Parathyroid adenoma (tissue), 2 donors: ENCODE measurements at regions not wholly inside any gene's neighbourhood (a gene's known extent, or its start where the extent isn't known, plus 50 kb on each side); places are given as distances from the start of the nearest gene placed in this dataset.

ENCODE experiments used
- H2AFZ ChIP-seq: fragments of 300-600 bp; sonication (generic); one replicate; pipeline ENCODE4 v1.7.0; 2017; ENCODE audit warnings: antibody characterized with exemption, mild to moderate bottlenecking
- H3K27ac ChIP-seq: fragments of 300-600 bp; sonication (generic); one replicate; pipeline ENCODE4 v1.7.0; 2017
- H3K27me3 ChIP-seq: fragments of 300-600 bp; sonication (generic); one replicate; pipeline ENCODE4 v1.7.0; 2017; ENCODE audit warnings: low read length; ENCODE audit not compliant: control insufficient read depth, insufficient read depth
- H3K36me3 ChIP-seq: fragments of 300-600 bp; sonication (generic); one replicate; pipeline ENCODE4 v1.7.0; 2017; ENCODE audit warnings: low read length; ENCODE audit not compliant: control insufficient read depth, insufficient read depth
- H3K4me1 ChIP-seq: fragments of 300-600 bp; sonication (generic); one replicate; pipeline ENCODE4 v1.7.0; 2017; ENCODE audit warnings: control low read depth
- H3K4me2 ChIP-seq: fragments of 300-600 bp; sonication (generic); one replicate; pipeline ENCODE4 v1.7.0; 2017; ENCODE audit warnings: low read length
- H3K4me3 ChIP-seq: fragments of 300-600 bp; sonication (generic); one replicate; pipeline ENCODE4 v1.7.0; 2017; ENCODE audit warnings: low read depth, low read length
- H3K79me2 ChIP-seq: fragments of 300-600 bp; sonication (generic); one replicate; pipeline ENCODE4 v1.7.0; 2017; ENCODE audit warnings: control low read depth
- H3K9ac ChIP-seq: fragments of 300-600 bp; sonication (generic); one replicate; pipeline ENCODE4 v1.7.0; 2017; ENCODE audit warnings: mild to moderate bottlenecking
- H3K9me3 ChIP-seq: fragments of 300-600 bp; sonication (generic); one replicate; pipeline ENCODE4 v1.7.0; 2017; ENCODE audit warnings: low read length; ENCODE audit not compliant: control insufficient read depth
- CTCF ChIP-seq: fragments of 300-600 bp; sonication (generic); IDR thresholded peaks from one replicate; pipeline ENCODE4 v1.7.0; 2017; ENCODE audit warnings: antibody characterized with exemption, mild to moderate bottlenecking
- donor health status: primary hyperparathyroidism.

GRCh38 chr5:5634817-5635216 lies 212.3 kb downstream of the ICE1 start:
- Histone ChIP-seq H3K9ac (no peak overlapping the region), H3K4me2 (no peak overlapping the region), H3K36me3 (no peaks in the 10 kb centered on the region), H3K4me3 (no peak overlapping the region), H3K9me3 (no peaks in the 10 kb centered on the region), H2AFZ (no peak overlapping the region), H3K27ac (no peak overlapping the region), H3K27me3 (no peaks in the 10 kb centered on the region), H3K79me2 (no peaks in the 10 kb centered on the region), H3K4me1 (no peaks in the 10 kb centered on the region)
- TF ChIP-seq CTCF: no peak

GRCh38 chr5:5633579-5633978 lies 211.1 kb downstream of the ICE1 start:
- Histone ChIP-seq H3K27ac (no peak overlapping the region), H3K4me3 (no peak overlapping the region), H3K9me3 (no peaks in the 10 kb centered on the region), H3K27me3 (no peaks in the 10 kb centered on the region), H2AFZ (no peak overlapping the region), H3K4me1 (no peaks in the 10 kb centered on the region), H3K36me3 (no peaks in the 10 kb centered on the region), H3K79me2 (no peaks in the 10 kb centered on the region), H3K4me2 (no peak overlapping the region), H3K9ac (no peak overlapping the region)
- TF ChIP-seq CTCF: no peak

DNA sequence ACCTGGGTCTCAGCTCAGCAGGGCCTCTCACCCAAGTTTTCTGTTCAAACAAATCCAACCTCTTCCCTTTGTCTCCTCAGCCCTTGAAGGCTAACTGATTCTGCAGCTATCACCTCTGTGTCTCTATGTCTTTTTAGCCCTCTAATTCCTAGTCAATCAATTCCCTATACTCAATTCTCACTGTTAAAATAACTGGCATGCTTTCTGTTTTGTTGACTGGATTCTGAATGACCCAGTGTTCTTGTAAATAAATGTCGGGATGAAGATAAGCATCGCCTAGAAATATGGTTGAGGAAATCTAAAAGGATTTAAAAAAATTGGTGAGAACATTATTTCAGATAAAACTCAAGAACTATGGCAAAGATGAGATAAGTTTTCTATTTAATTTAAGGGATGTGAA lies 210.2 kb downstream of the ICE1 start:
- no peak overlapping the region for H3K9ac ChIP-seq
- H3K4me2 ChIP-seq: no peak overlapping the region
- H3K36me3 ChIP-seq: no peaks in the 10 kb centered on the region
- TF ChIP-seq CTCF: no peak
- H3K27me3 ChIP-seq: no peaks in the 10 kb centered on the region
- H3K27ac ChIP-seq: no peak overlapping the region
- no peaks in the 10 kb centered on the region for H3K79me2 ChIP-seq
- no peak overlapping the region for H3K4me3 ChIP-seq
- no peaks in the 10 kb centered on the region for H3K9me3 ChIP-seq
- no peaks in the 10 kb centered on the region for H3K4me1 ChIP-seq
- H2AFZ ChIP-seq: no peak overlapping the region

- no peaks in the 10 kb centered on the region for H3K79me2 ChIP-seq
- H3K4me3 ChIP-seq: no peak overlapping the region
- no peaks in the 10 kb centered on the region for H3K9me3 ChIP-seq
- H3K27ac ChIP-seq: no peak overlapping the region
- no peak overlapping the region for H3K4me2 ChIP-seq
- H3K27me3 ChIP-seq: no peaks in the 10 kb centered on the region
- no peak overlapping the region for H3K9ac ChIP-seq
- H3K36me3 ChIP-seq: no peaks in the 10 kb centered on the region
- H2AFZ ChIP-seq: no peak overlapping the region
- TF ChIP-seq CTCF: no peak
- no peaks in the 10 kb centered on the region for H3K4me1 ChIP-seq
These were observed 207.1 kb downstream of the ICE1 start for GRCh38 chr5:5629607-5629978.

- H3K36me3 ChIP-seq: no peaks in the 10 kb centered on the region
- H3K9ac ChIP-seq: no peak overlapping the region
- H3K79me2 ChIP-seq: no peaks in the 10 kb centered on the region
- H3K4me2 ChIP-seq: no peak overlapping the region
- no peak overlapping the region for H3K27ac ChIP-seq
- no peaks in the 10 kb centered on the region for H3K27me3 ChIP-seq
- H3K4me3 ChIP-seq: no peak overlapping the region
- TF ChIP-seq CTCF: no peak
- H3K4me1 ChIP-seq: no peaks in the 10 kb centered on the region
- no peak overlapping the region for H2AFZ ChIP-seq
- H3K9me3 ChIP-seq: no peaks in the 10 kb centered on the region
These were observed 206.6 kb downstream of the ICE1 start for GRCh38 chr5:5628866-5629606.
